ENCODE measurements at regions not wholly inside any gene's neighbourhood (a gene's known extent, or its start where the extent isn't known, plus 50 kb on each side); places are given as distances from the start of the nearest gene placed in this dataset.

- peak in 1 of 2 donors; percentile 57 for DNase-seq (ENCODE audit: low spot score in 2 of 2)
- TF ChIP-seq CTCF (IDR thresholded peaks at IDR 0.05) (no peak), POLR2A (IDR thresholded peaks at IDR 0.05) (no peak)
- WGBS, 2 donors: 62 to 66% methylated on average over 15 of the region's 15 CpGs
Measured at GRCh38 chr18:78913830-78914231, 65.8 kb upstream of the SALL3 start.

GRCh38 chr18:78914249-78914935, 65.2 kb upstream of the SALL3 start:
- peak in 1 of 2 donors; percentile 78 for DNase-seq (ENCODE audit: low spot score in 2 of 2)
- intact Hi-C loops (cut with DNase I; ENCODE audit: low total_unique reads): no loop called here
- 70 to 83% methylated on average over 43 of the region's 43 CpGs for WGBS, 2 donors
- no peak for TF ChIP-seq POLR2A (IDR thresholded peaks at IDR 0.05)
- TF ChIP-seq CTCF (IDR thresholded peaks at IDR 0.05): no peak
- H3K4me3 ChIP-seq (ENCODE audit: low read depth, poor library complexity, severe bottlenecking): no peak overlapping the region

More at GRCh38 chr18:78913830-78914231, 65.8 kb upstream of the SALL3 start:
- intact Hi-C loops (cut with DNase I; ENCODE audit: low total_unique reads): no loop called here
- no peak overlapping the region for H3K4me3 ChIP-seq (ENCODE audit: low read depth, poor library complexity, severe bottlenecking)

DNA sequence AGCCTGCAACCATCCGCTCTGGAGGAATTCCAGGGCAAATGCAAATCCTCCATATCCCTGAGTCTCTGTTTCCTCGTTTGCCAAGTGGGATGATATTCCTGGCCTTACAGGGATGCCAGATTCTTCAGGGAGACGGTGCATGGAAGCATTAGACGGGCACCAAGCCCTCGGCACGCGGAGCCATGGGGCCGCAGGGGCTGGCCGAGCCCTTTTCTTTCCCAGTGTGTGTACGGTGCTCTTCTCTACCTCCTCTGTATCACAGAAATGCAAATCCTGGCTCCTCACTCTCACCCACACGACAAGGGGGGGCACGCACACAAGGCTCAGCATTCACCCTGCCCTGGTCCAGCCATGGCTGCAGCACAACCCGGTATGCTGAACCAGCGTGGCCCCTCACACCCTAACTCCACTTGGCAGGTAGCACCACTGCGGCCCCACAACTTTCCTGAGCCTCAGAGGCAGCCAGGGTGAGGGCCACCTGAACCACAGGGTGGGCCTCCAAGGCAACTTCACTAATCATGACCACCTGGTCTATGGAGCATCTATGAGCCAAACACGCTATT, 64.1 kb upstream of the SALL3 start:
- intact Hi-C loops (cut with DNase I; ENCODE audit: low total_unique reads): no loop called here
- WGBS, 2 donors: 88% methylated on average over 16 of the region's 16 CpGs
- TF ChIP-seq POLR2A (IDR thresholded peaks at IDR 0.05) (no peak), CTCF (IDR thresholded peaks at IDR 0.05) (no peak)
- no peak overlapping the region for H3K4me3 ChIP-seq (ENCODE audit: low read depth, poor library complexity, severe bottlenecking)
- DNase-seq (ENCODE audit: low spot score in 2 of 2): peak in 1 of 2 donors; percentile 69

DNA sequence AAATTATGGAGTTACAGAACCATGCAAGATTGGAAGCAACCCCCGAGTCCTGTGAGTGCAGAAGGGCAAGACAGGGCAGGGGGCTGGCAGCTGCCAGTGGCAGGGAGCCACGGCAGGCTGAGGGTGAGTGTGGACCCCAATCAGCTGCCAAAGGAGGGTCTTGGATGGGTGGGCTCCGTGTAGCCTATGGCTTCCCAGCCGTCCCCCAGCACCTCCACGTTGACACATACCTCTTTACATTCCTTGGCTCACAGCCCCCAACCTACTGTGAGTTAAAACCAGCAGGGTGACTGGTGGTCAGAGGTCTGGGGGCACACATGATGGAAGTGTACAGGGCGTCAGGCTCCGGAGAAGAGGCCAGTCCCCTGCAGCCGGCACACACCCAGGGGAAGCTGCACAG, 60.9 kb upstream of the SALL3 start:
- peak in 1 of 2 donors; percentile 49 for DNase-seq (ENCODE audit: low spot score in 2 of 2)
- intact Hi-C loops (cut with DNase I; ENCODE audit: low total_unique reads): no loop called here
- WGBS, 2 donors: 70 to 73% methylated on average over 8 of the region's 8 CpGs
- H3K4me3 ChIP-seq (ENCODE audit: low read depth, poor library complexity, severe bottlenecking): no peak overlapping the region
- no peak for TF ChIP-seq POLR2A (IDR thresholded peaks at IDR 0.05)
- TF ChIP-seq CTCF (IDR thresholded peaks at IDR 0.05): no peak

DNA sequence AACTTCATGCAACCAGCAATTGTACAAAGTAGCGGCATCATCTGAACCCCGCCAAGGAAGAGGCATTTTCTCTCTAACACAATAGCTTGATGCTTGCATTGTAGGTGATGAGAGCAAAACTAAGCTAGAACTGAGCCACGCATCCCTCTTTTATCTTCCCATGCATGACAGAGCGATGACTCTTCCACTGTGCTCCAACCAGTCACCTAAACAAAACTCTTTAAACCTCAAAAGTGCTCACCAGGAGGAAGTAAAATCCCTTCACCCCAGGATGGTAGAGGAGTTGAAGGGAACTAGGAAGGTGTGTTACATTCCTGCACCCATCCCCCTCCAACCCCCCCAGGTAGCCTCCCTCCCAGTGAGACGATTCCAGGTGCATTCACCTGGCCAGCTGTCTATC, 59.7 kb upstream of the SALL3 start:
- intact Hi-C loops (cut with DNase I; ENCODE audit: low total_unique reads): no loop called here
- peak in 1 of 2 donors; percentile 17 for DNase-seq (ENCODE audit: low spot score in 2 of 2)
- no peak overlapping the region for H3K4me3 ChIP-seq (ENCODE audit: low read depth, poor library complexity, severe bottlenecking)
- TF ChIP-seq CTCF (IDR thresholded peaks at IDR 0.05) (no peak), POLR2A (IDR thresholded peaks at IDR 0.05) (no peak)
- 85 to 89% methylated on average over 5 of the region's 5 CpGs for WGBS, 2 donors
